BJ (cell line): ENCODE measurements at regions not wholly inside any gene's neighbourhood (a gene's known extent, or its start where the extent isn't known, plus 50 kb on each side); places are given as distances from the start of the nearest gene placed in this dataset.

Experiments used
- CTCF ChIA-PET: fragments of 350-600 bp; formaldehyde crosslinking; extraction: SDS; loops from one replicate; lab custom pipeline; 2021; ENCODE audit warnings: antibody characterized with exemption, inconsistent platforms; lab: Yijun Ruan, JAX
- POLR2A ChIA-PET: fragments of 300-600 bp; sonication (Branson Sonifier 250); formaldehyde crosslinking; extraction: SDS; loops from one replicate; lab custom pipeline; 2021; ENCODE audit warnings: antibody characterized with exemption; lab: Charles Lee
- DNase-seq: peaks from one replicate; pipeline ENCODE4 v3.0.0-alpha.2; 2011; ENCODE audit warnings: low read depth
- H3K27me3 ChIP-seq: 2 replicates; pipeline ENCODE4 v1.6.0; 2011; ENCODE audit warnings: low read length; ENCODE audit not compliant: control insufficient read depth, insufficient read depth
- H3K36me3 ChIP-seq: 2 replicates; pipeline ENCODE4 v1.5.1; 2011; ENCODE audit warnings: low read length; ENCODE audit not compliant: control insufficient read depth, insufficient read depth
- H3K4me3 ChIP-seq: 2 replicates; pipeline ENCODE4 v1.5.1; 2011; ENCODE audit warnings: low read depth, mild to moderate bottlenecking, control low read depth, low read length
- TF ChIP-seq, protein P1 (sequence below): IDR thresholded peaks from 2 replicates; pipeline ENCODE4 v1.5.1; 2011; ENCODE audit warnings: low read depth, mild to moderate bottlenecking, control low read depth, inconsistent platforms, low read length, moderate library complexity; ENCODE audit not compliant: insufficient read depth

DNA sequence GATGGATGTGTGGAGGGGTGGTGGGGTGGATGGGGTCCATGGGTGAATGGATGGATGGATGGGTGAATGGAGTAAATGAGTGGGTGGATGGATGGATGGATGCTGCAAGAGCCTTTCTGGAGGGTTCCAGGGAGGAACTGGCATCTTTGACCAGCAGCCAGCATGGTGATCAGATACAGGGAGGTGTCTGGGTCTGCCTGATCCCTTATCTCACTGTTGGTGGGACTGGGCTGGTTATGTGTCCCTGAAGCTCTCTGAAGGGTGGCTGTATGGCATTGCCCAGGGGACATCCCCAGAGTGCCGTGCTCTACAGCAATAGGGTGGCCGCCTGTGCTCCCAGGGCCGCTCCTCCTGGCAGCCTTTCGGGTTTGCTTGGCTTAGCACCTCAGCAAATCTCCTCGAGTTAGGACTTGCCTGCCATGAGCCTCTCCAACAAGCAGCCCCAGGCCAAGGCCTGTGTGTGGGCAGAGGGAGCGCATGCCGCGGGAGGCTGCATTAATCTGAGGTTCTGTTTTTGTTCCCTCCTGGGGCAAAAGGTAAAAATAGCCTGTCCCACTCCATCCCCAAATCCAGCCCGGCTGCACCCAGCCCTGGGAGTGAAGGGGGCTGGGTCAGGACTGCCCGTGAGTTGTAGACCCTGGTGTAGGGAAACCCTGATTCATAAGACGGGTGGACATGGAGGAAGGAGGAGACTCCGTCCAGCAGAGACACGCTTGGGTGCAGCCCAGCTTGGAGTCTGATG, 165.4 kb downstream of the SEC14L1 start:
- Histone ChIP-seq H3K36me3 (no peaks in the 10 kb centered on the region), H3K4me3 (no peak overlapping the region), H3K27me3 (no peaks in the 10 kb centered on the region)
- CTCF ChIA-PET, result interaction anchor here (1.2 kb wide), 1 partner anchor 13 kb away, joined by 3 read pairs; no protein-coding TSS in a partner anchor
- DNase-seq, result no peak
- TF ChIP-seq, protein P1, sequence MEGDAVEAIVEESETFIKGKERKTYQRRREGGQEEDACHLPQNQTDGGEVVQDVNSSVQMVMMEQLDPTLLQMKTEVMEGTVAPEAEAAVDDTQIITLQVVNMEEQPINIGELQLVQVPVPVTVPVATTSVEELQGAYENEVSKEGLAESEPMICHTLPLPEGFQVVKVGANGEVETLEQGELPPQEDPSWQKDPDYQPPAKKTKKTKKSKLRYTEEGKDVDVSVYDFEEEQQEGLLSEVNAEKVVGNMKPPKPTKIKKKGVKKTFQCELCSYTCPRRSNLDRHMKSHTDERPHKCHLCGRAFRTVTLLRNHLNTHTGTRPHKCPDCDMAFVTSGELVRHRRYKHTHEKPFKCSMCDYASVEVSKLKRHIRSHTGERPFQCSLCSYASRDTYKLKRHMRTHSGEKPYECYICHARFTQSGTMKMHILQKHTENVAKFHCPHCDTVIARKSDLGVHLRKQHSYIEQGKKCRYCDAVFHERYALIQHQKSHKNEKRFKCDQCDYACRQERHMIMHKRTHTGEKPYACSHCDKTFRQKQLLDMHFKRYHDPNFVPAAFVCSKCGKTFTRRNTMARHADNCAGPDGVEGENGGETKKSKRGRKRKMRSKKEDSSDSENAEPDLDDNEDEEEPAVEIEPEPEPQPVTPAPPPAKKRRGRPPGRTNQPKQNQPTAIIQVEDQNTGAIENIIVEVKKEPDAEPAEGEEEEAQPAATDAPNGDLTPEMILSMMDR, result no peak
- POLR2A ChIA-PET, result no interaction called here

DNA sequence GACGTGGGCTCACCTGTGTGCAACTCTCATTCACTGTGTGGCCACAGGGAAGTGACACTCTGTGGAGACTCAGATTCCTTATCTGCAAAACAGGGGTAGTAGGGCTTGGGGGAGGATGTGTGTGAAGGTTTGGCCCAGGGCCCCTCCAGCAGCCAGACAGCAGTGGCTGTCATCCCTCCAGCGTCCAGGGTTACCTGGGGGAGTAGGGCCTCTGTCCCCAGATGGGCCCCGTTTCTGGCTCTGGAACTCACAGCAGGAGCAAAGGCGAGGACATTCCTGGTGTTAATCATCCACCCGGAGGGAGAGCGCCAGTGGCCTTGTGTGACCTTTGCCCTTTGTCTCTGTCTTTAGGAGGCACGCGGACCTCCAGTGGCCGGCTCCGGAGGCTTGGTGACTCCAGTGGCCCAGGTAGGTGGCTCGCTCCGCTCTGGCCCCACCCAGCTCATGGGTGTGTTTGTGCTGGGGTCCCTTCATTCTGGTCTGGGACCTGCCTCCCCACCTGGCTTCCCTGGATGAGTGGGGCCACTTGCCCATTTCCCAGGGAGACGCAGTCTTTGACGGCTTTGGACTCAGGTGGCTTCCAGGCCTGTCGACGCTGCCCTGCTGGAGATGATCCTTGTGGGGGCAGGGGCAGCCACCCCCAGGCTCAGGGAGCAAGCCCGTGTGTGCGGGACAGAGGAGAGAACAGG, 166.2 kb downstream of the SEC14L1 start:
- Histone ChIP-seq H3K4me3 (no peak overlapping the region), H3K36me3 (no peaks in the 10 kb centered on the region), H3K27me3 (no peaks in the 10 kb centered on the region)
- TF ChIP-seq, protein P1, result no peak
- no peak for DNase-seq
- CTCF ChIA-PET, result no interaction called here
- POLR2A ChIA-PET, result no interaction called here

DNA sequence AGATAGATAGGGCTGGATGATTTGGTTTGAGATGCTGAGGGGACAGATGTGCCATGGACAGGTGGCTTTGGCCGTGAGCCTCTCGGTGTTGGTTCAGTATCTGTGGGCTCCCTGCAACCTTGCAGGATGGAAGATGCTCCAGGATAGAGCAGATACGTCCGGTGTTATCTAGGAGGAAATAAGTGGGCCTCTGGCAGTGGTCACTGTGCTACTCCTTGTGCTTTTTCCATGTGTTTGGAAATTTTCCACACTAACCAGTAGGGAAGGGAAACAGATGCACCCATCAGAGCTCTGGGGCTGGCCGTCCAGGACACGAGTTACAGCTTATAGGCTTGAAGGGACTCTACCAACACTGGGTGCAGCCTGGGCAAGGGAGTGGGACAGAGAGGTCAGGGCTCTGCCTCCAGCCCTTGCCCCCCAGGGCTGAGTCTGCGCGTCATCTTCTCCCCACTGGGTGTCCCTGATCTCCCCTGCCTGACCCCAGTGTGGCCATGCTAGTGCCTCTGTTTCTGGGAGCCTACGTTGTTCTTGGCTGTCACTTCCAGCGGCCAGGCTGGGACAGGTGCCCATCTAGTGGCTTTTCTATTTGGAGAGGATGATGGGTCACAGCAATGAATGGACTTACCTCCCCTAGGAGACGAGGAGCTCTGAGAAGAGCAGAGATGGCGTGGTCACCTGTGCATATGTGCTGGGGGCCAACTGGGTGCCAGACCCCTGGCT, 166.9 kb downstream of the SEC14L1 start:
- POLR2A ChIA-PET, result no interaction called here
- CTCF ChIA-PET, result interaction anchor here (0.6 kb wide), 1 partner anchor 10 kb away, joined by 3 read pairs; no protein-coding TSS in a partner anchor
- Histone ChIP-seq H3K36me3 (no peaks in the 10 kb centered on the region), H3K27me3 (no peaks in the 10 kb centered on the region), H3K4me3 (no peak overlapping the region)
- no peak for DNase-seq
- TF ChIP-seq, protein P1, result no peak

DNA sequence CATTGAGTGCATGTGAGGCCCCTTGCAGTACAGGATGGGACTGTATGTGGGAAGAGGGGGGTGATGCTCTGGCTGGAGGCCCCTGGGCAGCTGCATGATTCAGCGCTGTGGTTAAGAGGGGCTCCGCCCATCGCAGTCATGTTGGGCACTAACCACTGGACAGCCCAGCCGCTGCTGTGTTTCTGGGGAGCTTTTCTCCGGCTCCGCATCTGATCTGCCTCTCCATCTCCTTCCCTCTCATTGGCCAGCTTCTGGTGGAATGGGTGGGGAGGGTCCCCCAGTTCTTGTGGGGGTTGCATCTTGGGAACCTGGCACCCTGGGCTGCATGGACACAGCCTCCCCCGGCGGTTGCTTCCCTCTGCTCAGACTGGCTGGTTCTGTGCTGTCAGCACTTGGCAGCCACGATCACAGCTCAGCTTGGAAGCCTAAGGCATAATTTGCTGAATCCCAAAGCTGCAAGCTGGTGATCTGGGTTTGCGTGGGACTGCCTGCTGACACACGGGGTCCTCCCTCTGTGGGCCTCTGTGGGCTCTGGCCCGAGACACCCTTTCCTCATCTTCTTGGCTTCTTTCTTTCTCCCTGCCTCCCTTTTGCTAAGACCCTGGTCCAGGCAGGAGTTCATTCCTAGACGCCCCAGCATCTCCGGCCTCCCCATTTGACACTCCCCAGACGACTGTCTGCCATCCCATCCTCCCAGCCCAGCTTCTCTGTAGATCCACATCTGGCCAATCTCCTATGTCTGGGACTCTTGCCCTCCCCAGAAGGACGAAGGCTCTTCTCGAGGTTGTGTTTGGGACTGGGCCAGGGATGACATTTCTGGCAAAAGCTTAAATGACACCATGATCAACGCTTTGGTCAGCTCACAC, 168.3 kb downstream of the SEC14L1 start:
- ChIA-PET CTCF (interaction anchor here (0.5 to 1.8 kb wide), 7 partner anchors 11 to 441 kb away, joined by 3 to 5 read pairs (median 4); partner anchors contain the start of gene MGAT5B), POLR2A (interaction anchor here (0.6 kb wide), 1 partner anchor 114 kb away, joined by 3 read pairs; no protein-coding TSS in a partner anchor)
- TF ChIP-seq, protein P1, result no peak
- no peaks in the 10 kb centered on the region for H3K36me3 ChIP-seq
- no peaks in the 10 kb centered on the region for H3K27me3 ChIP-seq
- DNase-seq, result peak; percentile 46
- no peak overlapping the region for H3K4me3 ChIP-seq
